ENCODE measurements at regions not wholly inside any gene's neighbourhood (a gene's known extent, or its start where the extent isn't known, plus 50 kb on each side); places are given as distances from the start of the nearest gene placed in this dataset.

DNA sequence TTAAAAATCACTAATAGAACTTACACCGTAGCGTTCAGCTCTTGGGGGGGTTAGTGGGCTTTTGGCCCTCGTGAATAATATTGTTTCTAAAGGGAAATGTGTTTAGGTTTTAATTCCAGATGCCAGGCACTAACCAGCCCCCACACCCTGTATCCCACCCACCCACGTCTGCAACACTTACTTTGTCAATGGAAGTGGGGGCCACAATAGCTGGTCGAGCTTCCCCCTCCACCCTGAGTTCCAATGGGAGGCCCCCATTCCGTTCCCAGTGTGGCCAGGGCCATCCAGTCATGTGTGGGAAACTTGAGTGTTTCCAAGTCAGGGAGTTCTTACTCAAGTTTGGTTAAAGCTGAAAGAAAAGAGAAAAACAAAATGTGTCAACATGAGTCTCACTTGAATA, 271.4 kb downstream of the ENC1 start:
- Histone ChIP-seq H3K36me3 (no peaks in the 10 kb centered on the region), H3K27me3 (no peaks in the 10 kb centered on the region), H3K4me3 (ENCODE audit: low read depth in 1 of 2, low read length in 1 of 2) (no peak overlapping the region), H3K4me1 (ENCODE audit: control insufficient read depth in 1 of 2, insufficient read depth in 1 of 2, low read depth in 1 of 2, low read length in 1 of 2) (no peaks in the 10 kb centered on the region), H3K27ac (no peak overlapping the region), H3K9me3 (no peaks in the 10 kb centered on the region)
- TF ChIP-seq, protein P1, sequence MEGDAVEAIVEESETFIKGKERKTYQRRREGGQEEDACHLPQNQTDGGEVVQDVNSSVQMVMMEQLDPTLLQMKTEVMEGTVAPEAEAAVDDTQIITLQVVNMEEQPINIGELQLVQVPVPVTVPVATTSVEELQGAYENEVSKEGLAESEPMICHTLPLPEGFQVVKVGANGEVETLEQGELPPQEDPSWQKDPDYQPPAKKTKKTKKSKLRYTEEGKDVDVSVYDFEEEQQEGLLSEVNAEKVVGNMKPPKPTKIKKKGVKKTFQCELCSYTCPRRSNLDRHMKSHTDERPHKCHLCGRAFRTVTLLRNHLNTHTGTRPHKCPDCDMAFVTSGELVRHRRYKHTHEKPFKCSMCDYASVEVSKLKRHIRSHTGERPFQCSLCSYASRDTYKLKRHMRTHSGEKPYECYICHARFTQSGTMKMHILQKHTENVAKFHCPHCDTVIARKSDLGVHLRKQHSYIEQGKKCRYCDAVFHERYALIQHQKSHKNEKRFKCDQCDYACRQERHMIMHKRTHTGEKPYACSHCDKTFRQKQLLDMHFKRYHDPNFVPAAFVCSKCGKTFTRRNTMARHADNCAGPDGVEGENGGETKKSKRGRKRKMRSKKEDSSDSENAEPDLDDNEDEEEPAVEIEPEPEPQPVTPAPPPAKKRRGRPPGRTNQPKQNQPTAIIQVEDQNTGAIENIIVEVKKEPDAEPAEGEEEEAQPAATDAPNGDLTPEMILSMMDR (IDR thresholded peaks at IDR 0.05): no peak

DNA sequence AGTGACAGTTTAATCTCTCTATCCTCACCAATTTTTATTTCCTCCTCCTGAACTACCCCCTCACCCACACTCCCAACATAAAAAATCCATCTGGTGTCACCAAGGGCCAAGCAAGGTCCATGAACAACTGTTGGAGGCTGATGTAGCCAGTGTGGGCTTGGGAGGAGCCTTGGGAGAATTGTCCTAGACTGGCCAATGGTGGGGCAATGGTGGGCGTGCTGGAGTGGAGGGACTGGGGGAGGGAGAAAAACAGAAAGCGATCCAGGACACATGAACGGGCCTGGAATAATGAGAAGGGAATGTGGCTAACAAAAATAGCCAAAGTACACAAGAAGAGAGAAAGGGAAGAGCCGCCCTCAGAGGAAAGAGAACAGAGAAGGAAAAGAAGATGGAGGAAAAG, 272.6 kb downstream of the ENC1 start:
- H3K4me3 ChIP-seq (ENCODE audit: low read depth in 1 of 2, low read length in 1 of 2): no peak overlapping the region
- no peaks in the 10 kb centered on the region for H3K4me1 ChIP-seq (ENCODE audit: control insufficient read depth in 1 of 2, insufficient read depth in 1 of 2, low read depth in 1 of 2, low read length in 1 of 2)
- no peaks in the 10 kb centered on the region for H3K9me3 ChIP-seq
- TF ChIP-seq, protein P1 (IDR thresholded peaks at IDR 0.05): no peak
- no peaks in the 10 kb centered on the region for H3K27me3 ChIP-seq
- no peaks in the 10 kb centered on the region for H3K36me3 ChIP-seq
- H3K27ac ChIP-seq: no peak overlapping the region

DNA sequence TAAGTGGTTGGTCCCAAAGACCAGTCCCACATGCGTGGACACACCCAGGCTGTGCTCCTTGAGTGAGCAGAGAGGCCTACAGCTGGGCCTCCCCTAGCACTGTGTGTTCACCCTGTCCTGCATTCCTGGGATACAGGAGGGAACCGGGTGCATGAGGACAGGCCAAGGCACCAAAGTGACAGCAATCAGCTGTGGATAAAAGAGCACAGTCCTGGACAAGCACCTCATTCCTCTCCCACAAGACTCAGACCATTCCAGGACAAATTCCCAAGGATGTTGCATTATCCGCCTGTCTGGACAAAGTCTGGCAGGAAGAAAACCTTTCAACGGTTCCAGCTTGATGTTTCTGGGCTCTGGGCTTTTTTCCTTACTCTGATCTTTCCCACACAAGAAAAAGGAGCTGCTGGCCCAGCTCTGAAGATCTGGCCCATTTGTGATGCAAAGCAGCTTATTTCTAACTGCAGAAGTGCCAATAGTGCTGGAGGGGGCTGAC, 273.2 kb downstream of the ENC1 start:
- H3K4me1 ChIP-seq (ENCODE audit: control insufficient read depth in 1 of 2, insufficient read depth in 1 of 2, low read depth in 1 of 2, low read length in 1 of 2): no peaks in the 10 kb centered on the region
- H3K27ac ChIP-seq: no peak overlapping the region
- no peaks in the 10 kb centered on the region for H3K9me3 ChIP-seq
- no peaks in the 10 kb centered on the region for H3K27me3 ChIP-seq
- H3K36me3 ChIP-seq: no peaks in the 10 kb centered on the region
- no peak overlapping the region for H3K4me3 ChIP-seq (ENCODE audit: low read depth in 1 of 2, low read length in 1 of 2)
- TF ChIP-seq, protein P1 (IDR thresholded peaks at IDR 0.05): no peak

DNA sequence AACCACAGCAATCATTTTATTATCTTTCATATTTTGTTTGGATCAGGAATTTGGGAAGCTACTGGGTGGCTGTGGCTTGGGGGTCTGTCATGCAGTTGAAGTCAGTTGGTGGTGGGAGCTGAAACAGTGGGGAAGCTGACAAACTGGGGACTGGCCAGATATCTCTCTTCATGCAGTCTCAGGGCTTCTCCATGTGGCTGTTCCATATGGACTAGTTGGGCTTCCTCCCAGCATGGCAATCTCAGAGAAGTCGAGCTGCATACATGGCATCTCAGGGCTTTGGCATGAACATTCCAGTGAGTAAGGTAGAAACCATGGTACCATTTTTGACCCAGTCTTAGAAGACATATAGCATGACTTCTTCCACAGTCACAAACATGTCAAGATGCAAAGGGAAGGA, 274.8 kb downstream of the ENC1 start:
- Histone ChIP-seq H3K4me1 (ENCODE audit: control insufficient read depth in 1 of 2, insufficient read depth in 1 of 2, low read depth in 1 of 2, low read length in 1 of 2) (no peaks in the 10 kb centered on the region), H3K4me3 (ENCODE audit: low read depth in 1 of 2, low read length in 1 of 2) (no peak overlapping the region), H3K9me3 (no peaks in the 10 kb centered on the region), H3K36me3 (no peaks in the 10 kb centered on the region), H3K27me3 (no peaks in the 10 kb centered on the region), H3K27ac (no peak overlapping the region)
- TF ChIP-seq, protein P1 (IDR thresholded peaks at IDR 0.05): no peak

DNA sequence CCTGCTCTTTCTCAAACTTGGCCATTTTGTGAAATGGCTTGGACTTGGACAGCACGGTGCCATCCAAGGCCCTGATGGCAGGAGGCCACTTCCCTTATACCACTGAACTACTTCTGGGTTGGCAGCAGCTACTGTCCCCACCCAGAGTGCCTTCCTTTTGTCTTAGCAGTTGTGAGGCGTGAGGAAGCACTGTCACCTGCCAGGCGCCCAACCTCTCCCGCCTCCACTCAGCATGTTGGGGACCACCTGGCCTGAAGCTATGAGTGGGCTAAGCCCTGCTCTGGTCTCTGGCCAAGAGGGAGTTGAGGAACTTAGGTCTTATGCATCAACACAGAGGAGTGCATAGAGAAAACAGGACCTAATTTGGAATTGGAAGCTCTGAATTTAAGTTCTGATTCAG, 276.0 kb downstream of the ENC1 start:
- Histone ChIP-seq H3K4me3 (ENCODE audit: low read depth in 1 of 2, low read length in 1 of 2) (no peak overlapping the region), H3K27me3 (no peaks in the 10 kb centered on the region), H3K9me3 (no peaks in the 10 kb centered on the region), H3K27ac (no peak overlapping the region), H3K36me3 (no peaks in the 10 kb centered on the region), H3K4me1 (ENCODE audit: control insufficient read depth in 1 of 2, insufficient read depth in 1 of 2, low read depth in 1 of 2, low read length in 1 of 2) (no peaks in the 10 kb centered on the region)
- TF ChIP-seq, protein P1 (IDR thresholded peaks at IDR 0.05): no peak

Data from neutrophil (primary cell).